Breast epithelium (tissue), 4 donors: ENCODE measurements at regions not wholly inside any gene's neighbourhood (a gene's known extent, or its start where the extent isn't known, plus 50 kb on each side); places are given as distances from the start of the nearest gene placed in this dataset.
"Not testable (repeated sequence)": the region's sequence is repeated elsewhere in the genome, so short reads cannot be mapped to it uniquely, and the experiment has no call there.

Experiments
- DNase-seq, 2 donors: peaks; one replicate each; pipeline ENCODE4 v3.0.0-alpha.2; 2019; ENCODE audit warnings: low spot score in 2 of 2
- H3K27ac ChIP-seq, 2 donors: fragments of 200-600 bp; sonication (generic) in 1 of 2; one replicate each; pipeline ENCODE4 v1.5.1; 2016 to 2019; ENCODE audit warnings: mild to moderate bottlenecking in 1 of 2
- H3K27me3 ChIP-seq, 2 donors: fragments of 200-600 bp; sonication (generic) in 1 of 2; one replicate each; pipeline versions ENCODE4 v1.5.1 to v1.6.0; 2017 to 2019; ENCODE audit warnings: control low read depth in 1 of 2, mild to moderate bottlenecking in 1 of 2
- H3K36me3 ChIP-seq: fragments of 200-600 bp; one replicate; pipeline ENCODE4 v1.5.1; 2019
- H3K4me1 ChIP-seq, 2 donors: fragments of 200-600 bp; sonication (generic); one replicate each; pipeline ENCODE4 v1.5.1; 2016 to 2019; ENCODE audit warnings: control low read depth in 1 of 2
- H3K4me3 ChIP-seq, 3 donors: fragments of 200-600 bp; sonication (generic); 1 replicate in 2 of 3; 2 replicates in 1 of 3; pipeline ENCODE4 v1.5.1; 2016 to 2019; ENCODE audit warnings: mild to moderate bottlenecking in 3 of 3, moderate library complexity in 2 of 3
- H3K9me3 ChIP-seq, 2 donors: fragments of 200-600 bp; sonication (generic) in 1 of 2; one replicate each; pipeline ENCODE4 v1.5.1; 2016 to 2019; ENCODE audit warnings: control low read depth in 1 of 2
- CTCF ChIP-seq, 3 donors: fragments of 450-650 bp; IDR thresholded peaks; one replicate each; pipeline ENCODE4 v1.5.1; 2016 to 2017; ENCODE audit warnings: antibody characterized with exemption in 3 of 3, mild to moderate bottlenecking in 3 of 3, moderate library complexity in 3 of 3
- POLR2A ChIP-seq: fragments of 450-650 bp; IDR thresholded peaks from one replicate; pipeline ENCODE4 v1.6.1; 2016; ENCODE audit warnings: antibody characterized with exemption, mild to moderate bottlenecking, moderate library complexity
- POLR2AphosphoS5 ChIP-seq, 3 donors: sonication (generic); formaldehyde crosslinking; IDR thresholded peaks; one replicate each; pipeline ENCODE4 v1.6.1; 2017; ENCODE audit warnings: antibody characterized with exemption in 3 of 3
- intact Hi-C: fragments of 100-400 bp; cut with DNase I; formaldehyde crosslinking; loops from one replicate; pipeline ENCODE4 v1.15.1; 2023; ENCODE audit warnings: low total_unique reads

- no peaks in the 10 kb centered on the region for H3K36me3 ChIP-seq
- H3K27ac ChIP-seq, result no peak overlapping the region
- H3K4me3 ChIP-seq, result no peak overlapping the region
- intact Hi-C loops, result no loop called here
- TF ChIP-seq POLR2AphosphoS5 (IDR thresholded peaks at IDR 0.05), result no peak
- no peak for TF ChIP-seq CTCF (IDR thresholded peaks at IDR 0.05)
- TF ChIP-seq POLR2A, result no peak
- no peaks in the 10 kb centered on the region for H3K9me3 ChIP-seq
- DNase-seq, result no peak
- no peaks in the 10 kb centered on the region for H3K4me1 ChIP-seq
- H3K27me3 ChIP-seq, result no peaks in the 10 kb centered on the region
These were observed 1365.9 kb downstream of the GRIK2 start for GRCh38 chr6:102759415-102759814.

GRCh38 chr6:102758536-102758935 lies 1365.0 kb downstream of the GRIK2 start:
- H3K36me3 ChIP-seq, H3K27me3 ChIP-seq: not testable (repeated sequence)

GRCh38 chr6:102749210-102749971 lies 1355.9 kb downstream of the GRIK2 start:
- Histone ChIP-seq H3K4me1 (no peaks in the 10 kb centered on the region), H3K27ac (no peak overlapping the region), H3K36me3 (no peaks in the 10 kb centered on the region), H3K27me3 (no peaks in the 10 kb centered on the region), H3K4me3 (no peak overlapping the region), H3K9me3 (no peaks in the 10 kb centered on the region)
- intact Hi-C loops, result no loop called here
- DNase-seq, result no peak
- TF ChIP-seq CTCF (IDR thresholded peaks at IDR 0.05), result no peak
- no peak for TF ChIP-seq POLR2A
- no peak for TF ChIP-seq POLR2AphosphoS5 (IDR thresholded peaks at IDR 0.05)

More at GRCh38 chr6:102758536-102758935, 1365.0 kb downstream of the GRIK2 start:
- H3K4me1 ChIP-seq, intact Hi-C loops, H3K27ac ChIP-seq, DNase-seq, H3K9me3 ChIP-seq, H3K4me3 ChIP-seq: not testable (repeated sequence)

GRCh38 chr6:102746941-102747340 lies 1353.4 kb downstream of the GRIK2 start:
- intact Hi-C loops, result no loop called here
- Histone ChIP-seq H3K4me3 (no peak overlapping the region), H3K27ac (no peak overlapping the region), H3K36me3 (no peaks in the 10 kb centered on the region), H3K27me3 (no peaks in the 10 kb centered on the region), H3K4me1 (no peaks in the 10 kb centered on the region), H3K9me3 (no peaks in the 10 kb centered on the region)
- TF ChIP-seq CTCF (IDR thresholded peaks at IDR 0.05) (no peak), POLR2AphosphoS5 (IDR thresholded peaks at IDR 0.05) (no peak), POLR2A (no peak)
- no peak for DNase-seq

GRCh38 chr6:102742754-102743356 lies 1349.3 kb downstream of the GRIK2 start:
- no peaks in the 10 kb centered on the region for H3K4me1 ChIP-seq
- no peaks in the 10 kb centered on the region for H3K36me3 ChIP-seq
- H3K27me3 ChIP-seq, result no peaks in the 10 kb centered on the region
- no peak for DNase-seq
- no peak overlapping the region for H3K27ac ChIP-seq
- H3K4me3 ChIP-seq, result no peak overlapping the region
- no peaks in the 10 kb centered on the region for H3K9me3 ChIP-seq
- intact Hi-C loops, result no loop called here
- no peak for TF ChIP-seq CTCF (IDR thresholded peaks at IDR 0.05)
- no peak for TF ChIP-seq POLR2A
- TF ChIP-seq POLR2AphosphoS5 (IDR thresholded peaks at IDR 0.05), result no peak
